ENCODE measurements at regions not wholly inside any gene's neighbourhood (a gene's known extent, or its start where the extent isn't known, plus 50 kb on each side); places are given as distances from the start of the nearest gene placed in this dataset.
"Not testable (repeated sequence)": the region's sequence is repeated elsewhere in the genome, so short reads cannot be mapped to it uniquely, and the experiment has no call there.

- intact Hi-C loops (cut with DNase I), result no loop called here
- Histone ChIP-seq H3K4me3 (replicated peaks in 1 of 3) (no peak overlapping the region), H3K9me3 (no peaks in the 10 kb centered on the region), H3K27me3 (no peaks in the 10 kb centered on the region), H3K4me1 (no peaks in the 10 kb centered on the region), H3K27ac (no peak overlapping the region), H3K36me3 (no peaks in the 10 kb centered on the region)
- no peak for DNase-seq
- WGBS, 2 donors, result 90 to 91% methylated on average over 5 of the region's 5 CpGs
- TF ChIP-seq POLR2A (IDR thresholded peaks at IDR 0.05), result no peak
- no peak for TF ChIP-seq CTCF (IDR thresholded peaks at IDR 0.05)
Observed at GRCh38 chr10:59047957-59048618, 128.4 kb upstream of the PHYHIPL start.

GRCh38 chr10:59053502-59053901 lies 122.9 kb upstream of the PHYHIPL start:
- 83 to 88% methylated on average over 2 of the region's 2 CpGs for WGBS, 2 donors
- H3K27ac ChIP-seq; intact Hi-C loops (cut with DNase I); H3K36me3 ChIP-seq; H3K4me3 ChIP-seq (replicated peaks in 1 of 3); H3K27me3 ChIP-seq; DNase-seq; H3K9me3 ChIP-seq; H3K4me1 ChIP-seq: not testable (repeated sequence)

GRCh38 chr10:59055045-59055444 lies 121.4 kb upstream of the PHYHIPL start:
- no peak overlapping the region for H3K4me3 ChIP-seq (replicated peaks in 1 of 3)
- no peaks in the 10 kb centered on the region for H3K27me3 ChIP-seq
- TF ChIP-seq CTCF (IDR thresholded peaks at IDR 0.05) (no peak), POLR2A (IDR thresholded peaks at IDR 0.05) (no peak)
- no peak for DNase-seq
- H3K27ac ChIP-seq, result no peak overlapping the region
- no peaks in the 10 kb centered on the region for H3K36me3 ChIP-seq
- intact Hi-C loops (cut with DNase I), result no loop called here
- H3K9me3 ChIP-seq, result no peaks in the 10 kb centered on the region
- WGBS, 2 donors, result 86 to 87% methylated on average over 2 of the region's 2 CpGs
- no peaks in the 10 kb centered on the region for H3K4me1 ChIP-seq

GRCh38 chr10:59057345-59057744 lies 119.1 kb upstream of the PHYHIPL start:
- no peak for DNase-seq
- H3K9me3 ChIP-seq, result no peaks in the 10 kb centered on the region
- no peaks in the 10 kb centered on the region for H3K36me3 ChIP-seq
- intact Hi-C loops (cut with DNase I), result no loop called here
- H3K27me3 ChIP-seq, result no peaks in the 10 kb centered on the region
- H3K4me1 ChIP-seq, result no peaks in the 10 kb centered on the region
- TF ChIP-seq CTCF (IDR thresholded peaks at IDR 0.05) (no peak), POLR2A (IDR thresholded peaks at IDR 0.05) (no peak)
- no peak overlapping the region for H3K27ac ChIP-seq
- no peak overlapping the region for H3K4me3 ChIP-seq (replicated peaks in 1 of 3)

- DNase-seq, result no peak
- WGBS, 2 donors, result 93 to 94% methylated on average over 1 of the region's 1 CpG
- no peak overlapping the region for H3K27ac ChIP-seq
- H3K4me1 ChIP-seq, result no peaks in the 10 kb centered on the region
- no peaks in the 10 kb centered on the region for H3K36me3 ChIP-seq
- no peaks in the 10 kb centered on the region for H3K27me3 ChIP-seq
- intact Hi-C loops (cut with DNase I), result no loop called here
- no peak overlapping the region for H3K4me3 ChIP-seq (replicated peaks in 1 of 3)
- no peak for TF ChIP-seq POLR2A (IDR thresholded peaks at IDR 0.05)
- no peak for TF ChIP-seq CTCF (IDR thresholded peaks at IDR 0.05)
- no peaks in the 10 kb centered on the region for H3K9me3 ChIP-seq
Observed at GRCh38 chr10:59060852-59061251, 115.6 kb upstream of the PHYHIPL start.

GRCh38 chr10:59063491-59063890 lies 113.0 kb upstream of the PHYHIPL start:
- WGBS, 2 donors, result 89 to 94% methylated on average over 1 of the region's 1 CpG
- H3K4me1 ChIP-seq, result no peaks in the 10 kb centered on the region
- DNase-seq, result no peak
- intact Hi-C loops (cut with DNase I), result no loop called here
- no peaks in the 10 kb centered on the region for H3K36me3 ChIP-seq
- H3K27me3 ChIP-seq, result no peaks in the 10 kb centered on the region
- no peaks in the 10 kb centered on the region for H3K9me3 ChIP-seq
- H3K4me3 ChIP-seq (replicated peaks in 1 of 3), result no peak overlapping the region
- no peak overlapping the region for H3K27ac ChIP-seq
- no peak for TF ChIP-seq POLR2A (IDR thresholded peaks at IDR 0.05)
- no peak for TF ChIP-seq CTCF (IDR thresholded peaks at IDR 0.05)
